22Rv1 (cell line): ENCODE measurements at regions not wholly inside any gene's neighbourhood (a gene's known extent, or its start where the extent isn't known, plus 50 kb on each side); places are given as distances from the start of the nearest gene placed in this dataset.

Source experiments
- ZFX ChIP-seq: fragments of 450-650 bp; IDR thresholded peaks from 2 replicates; pipeline ENCODE4 v1.6.1; 2017; ENCODE audit warnings: antibody characterized with exemption, borderline replicate concordance
- TF ChIP-seq, protein P1 (sequence below): fragments of 450-650 bp; IDR thresholded peaks from 2 replicates; pipeline ENCODE4 v1.5.1; 2017; ENCODE audit warnings: mild to moderate bottlenecking

DNA sequence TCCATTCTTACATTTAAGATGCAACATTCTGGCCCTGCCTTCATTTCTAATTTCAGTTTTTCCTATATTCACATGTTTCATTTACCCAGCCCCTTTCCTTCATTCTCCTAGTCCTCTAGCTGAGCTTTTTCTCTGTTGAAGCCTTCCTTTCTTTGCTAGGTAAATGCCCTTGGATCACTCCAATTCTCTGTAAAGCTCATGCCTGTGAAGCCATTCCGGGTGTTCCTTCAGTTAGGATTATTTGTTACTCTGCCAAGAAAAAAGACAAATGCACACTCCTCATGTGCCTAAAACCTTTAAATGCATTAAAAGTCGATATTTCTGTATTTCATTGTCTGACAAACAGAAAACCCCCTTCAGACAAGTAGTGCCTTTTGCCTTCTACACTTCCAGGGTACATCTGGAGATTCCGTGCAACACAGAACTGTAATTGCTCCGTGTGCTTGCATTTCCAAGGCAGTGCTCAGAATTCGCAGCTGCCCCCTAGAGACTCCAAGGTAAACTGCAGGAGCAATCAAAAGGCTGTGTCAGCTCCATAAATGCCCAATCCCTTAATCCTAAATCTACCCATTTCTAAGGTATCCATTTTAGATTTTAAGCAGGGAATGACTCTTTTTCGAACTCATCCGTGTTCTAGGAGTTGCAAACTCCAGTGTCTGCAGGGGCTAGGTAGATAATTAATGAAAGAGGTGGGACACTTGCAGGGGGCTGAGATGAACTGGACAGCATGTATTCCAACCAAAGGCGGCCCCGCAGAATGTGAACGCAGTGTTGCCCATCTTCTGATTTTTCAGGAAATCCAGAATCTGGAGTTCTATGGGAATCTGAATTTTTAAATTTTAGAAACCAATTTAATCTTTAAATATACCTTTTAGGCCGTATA is 320.2 kb downstream of the GRIN2B start:
- TF ChIP-seq, protein P1, sequence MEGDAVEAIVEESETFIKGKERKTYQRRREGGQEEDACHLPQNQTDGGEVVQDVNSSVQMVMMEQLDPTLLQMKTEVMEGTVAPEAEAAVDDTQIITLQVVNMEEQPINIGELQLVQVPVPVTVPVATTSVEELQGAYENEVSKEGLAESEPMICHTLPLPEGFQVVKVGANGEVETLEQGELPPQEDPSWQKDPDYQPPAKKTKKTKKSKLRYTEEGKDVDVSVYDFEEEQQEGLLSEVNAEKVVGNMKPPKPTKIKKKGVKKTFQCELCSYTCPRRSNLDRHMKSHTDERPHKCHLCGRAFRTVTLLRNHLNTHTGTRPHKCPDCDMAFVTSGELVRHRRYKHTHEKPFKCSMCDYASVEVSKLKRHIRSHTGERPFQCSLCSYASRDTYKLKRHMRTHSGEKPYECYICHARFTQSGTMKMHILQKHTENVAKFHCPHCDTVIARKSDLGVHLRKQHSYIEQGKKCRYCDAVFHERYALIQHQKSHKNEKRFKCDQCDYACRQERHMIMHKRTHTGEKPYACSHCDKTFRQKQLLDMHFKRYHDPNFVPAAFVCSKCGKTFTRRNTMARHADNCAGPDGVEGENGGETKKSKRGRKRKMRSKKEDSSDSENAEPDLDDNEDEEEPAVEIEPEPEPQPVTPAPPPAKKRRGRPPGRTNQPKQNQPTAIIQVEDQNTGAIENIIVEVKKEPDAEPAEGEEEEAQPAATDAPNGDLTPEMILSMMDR: peak; percentile 97
- TF ChIP-seq ZFX: no peak
